Body of pancreas (tissue), 4 donors: ENCODE measurements at regions not wholly inside any gene's neighbourhood (a gene's known extent, or its start where the extent isn't known, plus 50 kb on each side); places are given as distances from the start of the nearest gene placed in this dataset.

ENCODE experiments used
- CTCF ChIP-seq, 7 experiments: fragments of 450-650 bp in 4 of 7; fragments of 200-600 bp in 3 of 7; sonication (generic) in 3 of 7; IDR thresholded peaks; one replicate each; pipeline ENCODE4 v1.5.1; 2016 to 2019; ENCODE audit warnings: antibody characterized with exemption in 7 of 7
- POLR2A ChIP-seq, 3 donors: fragments of 450-650 bp; IDR thresholded peaks; one replicate each; pipeline ENCODE4 v1.6.1; 2016; ENCODE audit warnings: antibody characterized with exemption in 3 of 3, mild to moderate bottlenecking in 2 of 3

- TF ChIP-seq CTCF (IDR thresholded peaks at IDR 0.05) (no peak), POLR2A (IDR thresholded peaks at IDR 0.05) (no peak)
Measured at GRCh38 chr21:35222541-35222941, 173.4 kb upstream of the RUNX1 start.
